ENCODE measurements at regions not wholly inside any gene's neighbourhood (a gene's known extent, or its start where the extent isn't known, plus 50 kb on each side); places are given as distances from the start of the nearest gene placed in this dataset.

- TF ChIP-seq AHDC1 (CRISPR knock-in tag; IDR thresholded peaks at IDR 0.05; ENCODE audit: borderline replicate concordance) (no peak), RFX1 (IDR thresholded peaks at IDR 0.05) (no peak), ARID5B (CRISPR knock-in tag; IDR thresholded peaks at IDR 0.05) (no peak), CREB1 (IDR thresholded peaks at IDR 0.05) (no peak), CREB1 (CRISPR knock-in tag; IDR thresholded peaks at IDR 0.05) (no peak), KAT7 (CRISPR knock-in tag; IDR thresholded peaks at IDR 0.05; ENCODE audit: borderline replicate concordance) (no peak), NFAT5 (CRISPR knock-in tag; IDR thresholded peaks at IDR 0.05) (no peak), MYC (CRISPR knock-in tag; IDR thresholded peaks at IDR 0.05; ENCODE audit: borderline replicate concordance) (no peak), ZNF264 (CRISPR knock-in tag; IDR thresholded peaks at IDR 0.05) (no peak), ZNF563 (CRISPR knock-in tag; IDR thresholded peaks at IDR 0.05) (no peak), ZNF879 (CRISPR knock-in tag; IDR thresholded peaks at IDR 0.05) (no peak), ISX (CRISPR knock-in tag; conservative IDR thresholded peaks at IDR 0.05) (no peak), FOXJ3 (CRISPR knock-in tag; IDR thresholded peaks at IDR 0.05; ENCODE audit: borderline replicate concordance) (no peak), ZNF792 (CRISPR knock-in tag; IDR thresholded peaks at IDR 0.05) (no peak)
These were observed 487.8 kb downstream of the BUD13 start (continued) for GRCh38 chr11:116285026-116285425.

All from HepG2 (cell line).